HL-60 (cell line): ENCODE measurements at regions not wholly inside any gene's neighbourhood (a gene's known extent, or its start where the extent isn't known, plus 50 kb on each side); places are given as distances from the start of the nearest gene placed in this dataset.

Source experiments
- DNase-seq, 2 experiments: peaks; one replicate each; pipeline ENCODE4 v3.0.0-alpha.2; 2010 to 2020; ENCODE audit warnings: low read depth in 1 of 2, low spot score in 1 of 2
- H3K27ac ChIP-seq: fragments of 250-450 bp; sonication (Bioruptor Pico); replicated peaks from 2 replicates; pipeline ENCODE4 v1.5.1; 2020; ENCODE audit warnings: mild to moderate bottlenecking, moderate library complexity
- H3K27me3 ChIP-seq: fragments of 250-450 bp; sonication (Bioruptor Pico); 2 replicates; pipeline ENCODE4 v1.5.1; 2021; ENCODE audit warnings: mild to moderate bottlenecking, moderate library complexity; ENCODE audit not compliant: insufficient read depth, poor library complexity, severe bottlenecking
- H3K4me3 ChIP-seq: replicated peaks from 2 replicates; pipeline ENCODE4 v1.5.1; 2011; ENCODE audit warnings: mild to moderate bottlenecking, control low read depth, low read length; ENCODE audit not compliant: insufficient read depth
- GABPA ChIP-seq: IDR thresholded peaks from 2 replicates; pipeline ENCODE4 v1.6.1; 2012; ENCODE audit warnings: low read depth
- POLR2AphosphoS5 ChIP-seq: IDR thresholded peaks from 2 replicates; pipeline ENCODE4 v1.6.1; 2012; ENCODE audit warnings: low read depth
- SPI1 ChIP-seq: IDR thresholded peaks from 2 replicates; pipeline ENCODE4 v1.6.1; 2012; ENCODE audit warnings: low read depth, mild to moderate bottlenecking, borderline replicate concordance
- TF ChIP-seq, protein P1 (sequence below): IDR thresholded peaks from one replicate; pipeline ENCODE4 v1.5.1; 2011; ENCODE audit warnings: low read length, control low read depth, inconsistent platforms; ENCODE audit not compliant: insufficient read depth
- TF ChIP-seq, protein P2 (sequence below): IDR thresholded peaks from 2 replicates; pipeline ENCODE4 v1.6.1; 2012; ENCODE audit warnings: low read depth; ENCODE audit not compliant: insufficient replicate concordance

DNA sequence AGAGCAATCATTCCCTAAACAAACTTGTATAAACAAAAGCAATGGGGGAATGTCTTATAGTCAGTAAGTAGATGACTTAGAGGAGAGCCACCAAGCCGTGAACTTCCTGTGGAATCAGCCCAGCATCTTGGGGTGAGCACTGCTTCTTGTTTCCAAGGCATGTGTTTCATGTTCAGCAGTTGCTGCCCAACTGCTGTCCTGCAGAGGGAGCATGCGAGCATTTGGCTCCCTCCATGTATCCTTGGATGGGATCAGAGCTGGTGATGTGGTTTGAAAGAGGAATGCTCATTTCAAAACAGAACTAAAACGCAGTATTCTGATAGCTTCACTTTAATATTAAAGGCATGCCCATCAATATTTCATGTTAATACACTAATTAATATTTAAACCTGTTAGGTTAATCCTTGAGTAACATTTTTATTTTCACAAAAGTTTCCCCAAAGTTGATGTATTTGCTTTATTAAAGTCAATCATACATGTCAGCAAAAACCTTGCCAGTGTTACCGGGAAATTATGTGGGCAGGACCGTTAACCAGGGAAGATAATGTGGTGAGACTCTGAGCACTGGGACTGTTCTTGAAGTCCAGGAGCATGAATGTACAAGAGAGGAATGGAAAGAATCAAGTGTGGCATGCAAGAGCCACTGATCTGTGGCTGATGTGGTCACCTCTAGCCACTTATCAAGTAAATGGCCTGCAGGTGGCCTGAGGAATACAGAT is 172.1 kb upstream of the GGTLC1 start:
- Histone ChIP-seq H3K27ac (no peak overlapping the region), H3K4me3 (no peak overlapping the region), H3K27me3 (no peaks in the 10 kb centered on the region)
- TF ChIP-seq, protein P1, sequence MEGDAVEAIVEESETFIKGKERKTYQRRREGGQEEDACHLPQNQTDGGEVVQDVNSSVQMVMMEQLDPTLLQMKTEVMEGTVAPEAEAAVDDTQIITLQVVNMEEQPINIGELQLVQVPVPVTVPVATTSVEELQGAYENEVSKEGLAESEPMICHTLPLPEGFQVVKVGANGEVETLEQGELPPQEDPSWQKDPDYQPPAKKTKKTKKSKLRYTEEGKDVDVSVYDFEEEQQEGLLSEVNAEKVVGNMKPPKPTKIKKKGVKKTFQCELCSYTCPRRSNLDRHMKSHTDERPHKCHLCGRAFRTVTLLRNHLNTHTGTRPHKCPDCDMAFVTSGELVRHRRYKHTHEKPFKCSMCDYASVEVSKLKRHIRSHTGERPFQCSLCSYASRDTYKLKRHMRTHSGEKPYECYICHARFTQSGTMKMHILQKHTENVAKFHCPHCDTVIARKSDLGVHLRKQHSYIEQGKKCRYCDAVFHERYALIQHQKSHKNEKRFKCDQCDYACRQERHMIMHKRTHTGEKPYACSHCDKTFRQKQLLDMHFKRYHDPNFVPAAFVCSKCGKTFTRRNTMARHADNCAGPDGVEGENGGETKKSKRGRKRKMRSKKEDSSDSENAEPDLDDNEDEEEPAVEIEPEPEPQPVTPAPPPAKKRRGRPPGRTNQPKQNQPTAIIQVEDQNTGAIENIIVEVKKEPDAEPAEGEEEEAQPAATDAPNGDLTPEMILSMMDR: peak; percentile 55
- no peak for TF ChIP-seq SPI1
- peak in 1 of 2 experiments; percentile 45 for DNase-seq

DNA sequence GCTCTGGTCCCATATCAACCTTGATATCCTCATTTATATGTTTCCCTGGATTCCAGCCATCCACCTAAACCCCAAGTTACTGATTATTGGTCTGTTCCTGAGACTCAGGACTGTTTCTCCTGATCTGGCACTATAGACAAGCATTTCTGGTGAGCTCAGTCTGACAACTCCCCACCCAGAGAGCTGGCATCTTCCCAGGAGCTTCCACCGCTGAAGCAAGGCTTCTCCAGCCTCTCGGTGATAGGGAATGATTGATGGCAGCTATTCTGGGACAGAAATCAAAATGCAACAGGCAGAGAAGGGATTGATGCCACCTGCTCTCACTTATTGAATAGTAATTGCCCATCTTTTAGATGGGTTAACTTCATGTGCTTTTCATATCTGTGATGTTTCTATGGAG is 169.7 kb upstream of the GGTLC1 start:
- H3K27me3 ChIP-seq: no peaks in the 10 kb centered on the region

DNA sequence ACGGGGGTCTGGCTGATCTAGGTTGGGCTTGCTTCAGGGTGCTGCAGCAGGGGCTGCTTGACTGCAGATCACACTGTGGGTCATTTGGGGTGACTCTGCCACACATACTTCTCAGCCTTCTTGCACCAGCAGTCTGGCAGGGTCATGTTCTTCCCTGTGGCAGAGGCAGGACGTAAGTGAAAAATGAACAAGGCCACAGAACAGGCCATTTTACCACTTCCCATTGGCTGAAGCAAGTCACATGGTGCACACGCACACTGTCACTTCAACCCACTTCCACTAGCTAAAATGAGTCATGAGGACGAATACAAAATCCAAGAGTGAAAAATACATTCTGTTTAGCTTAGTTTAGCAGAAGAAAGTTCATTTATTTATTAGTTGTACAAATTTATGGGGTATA is 168.6 kb upstream of the GGTLC1 start:
- DNase-seq: no peak
- no peak overlapping the region for H3K27ac ChIP-seq
- H3K4me3 ChIP-seq: no peak overlapping the region
- no peaks in the 10 kb centered on the region for H3K27me3 ChIP-seq
- no peak for TF ChIP-seq GABPA
- TF ChIP-seq, protein P1: no peak
- TF ChIP-seq, protein P2, sequence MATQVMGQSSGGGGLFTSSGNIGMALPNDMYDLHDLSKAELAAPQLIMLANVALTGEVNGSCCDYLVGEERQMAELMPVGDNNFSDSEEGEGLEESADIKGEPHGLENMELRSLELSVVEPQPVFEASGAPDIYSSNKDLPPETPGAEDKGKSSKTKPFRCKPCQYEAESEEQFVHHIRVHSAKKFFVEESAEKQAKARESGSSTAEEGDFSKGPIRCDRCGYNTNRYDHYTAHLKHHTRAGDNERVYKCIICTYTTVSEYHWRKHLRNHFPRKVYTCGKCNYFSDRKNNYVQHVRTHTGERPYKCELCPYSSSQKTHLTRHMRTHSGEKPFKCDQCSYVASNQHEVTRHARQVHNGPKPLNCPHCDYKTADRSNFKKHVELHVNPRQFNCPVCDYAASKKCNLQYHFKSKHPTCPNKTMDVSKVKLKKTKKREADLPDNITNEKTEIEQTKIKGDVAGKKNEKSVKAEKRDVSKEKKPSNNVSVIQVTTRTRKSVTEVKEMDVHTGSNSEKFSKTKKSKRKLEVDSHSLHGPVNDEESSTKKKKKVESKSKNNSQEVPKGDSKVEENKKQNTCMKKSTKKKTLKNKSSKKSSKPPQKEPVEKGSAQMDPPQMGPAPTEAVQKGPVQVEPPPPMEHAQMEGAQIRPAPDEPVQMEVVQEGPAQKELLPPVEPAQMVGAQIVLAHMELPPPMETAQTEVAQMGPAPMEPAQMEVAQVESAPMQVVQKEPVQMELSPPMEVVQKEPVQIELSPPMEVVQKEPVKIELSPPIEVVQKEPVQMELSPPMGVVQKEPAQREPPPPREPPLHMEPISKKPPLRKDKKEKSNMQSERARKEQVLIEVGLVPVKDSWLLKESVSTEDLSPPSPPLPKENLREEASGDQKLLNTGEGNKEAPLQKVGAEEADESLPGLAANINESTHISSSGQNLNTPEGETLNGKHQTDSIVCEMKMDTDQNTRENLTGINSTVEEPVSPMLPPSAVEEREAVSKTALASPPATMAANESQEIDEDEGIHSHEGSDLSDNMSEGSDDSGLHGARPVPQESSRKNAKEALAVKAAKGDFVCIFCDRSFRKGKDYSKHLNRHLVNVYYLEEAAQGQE: no peak
- TF ChIP-seq SPI1: no peak
- TF ChIP-seq POLR2AphosphoS5: no peak

More for the DNA sequence above, 169.7 kb upstream of the GGTLC1 start:
- H3K4me3 ChIP-seq: no peak overlapping the region
- H3K27ac ChIP-seq: no peak overlapping the region
- no peak for DNase-seq
- TF ChIP-seq, protein P1: no peak
- TF ChIP-seq, protein P2: no peak
- TF ChIP-seq SPI1 (no peak), POLR2AphosphoS5 (no peak)
